RWPE2 (cell line): ENCODE measurements at regions not wholly inside any gene's neighbourhood (a gene's known extent, or its start where the extent isn't known, plus 50 kb on each side); places are given as distances from the start of the nearest gene placed in this dataset.

ENCODE experiments used
- ATAC-seq: fragments of 200-7000 bp; cut with Tn5 transposase; 3 replicates; pipeline ENCODE4 v1.9.1; 2021; ENCODE audit warnings: low read depth
- DNase-seq: peaks from one replicate; pipeline ENCODE4 v3.0.0-alpha.2; 2020; ENCODE audit warnings: low spot score
- H3K27ac ChIP-seq: fragments of 450-650 bp; 2 replicates; pipeline ENCODE4 v1.5.1; 2017; ENCODE audit warnings: mild to moderate bottlenecking; ENCODE audit not compliant: poor library complexity, severe bottlenecking
- H3K27me3 ChIP-seq: fragments of 250-450 bp; sonication (Bioruptor Pico); 2 replicates; pipeline ENCODE4 v1.5.1; 2021; ENCODE audit warnings: mild to moderate bottlenecking, moderate library complexity; ENCODE audit not compliant: insufficient read depth, poor library complexity, severe bottlenecking
- H3K36me3 ChIP-seq: fragments of 250-450 bp; sonication (Bioruptor Pico); 2 replicates; pipeline ENCODE4 v1.5.1; 2020; ENCODE audit warnings: low read depth, mild to moderate bottlenecking, moderate library complexity
- H3K4me1 ChIP-seq: fragments of 250-450 bp; sonication (Bioruptor Pico); 2 replicates; pipeline ENCODE4 v1.5.1; 2021; ENCODE audit warnings: mild to moderate bottlenecking, moderate library complexity; ENCODE audit not compliant: insufficient read depth, poor library complexity, severe bottlenecking
- H3K4me3 ChIP-seq: fragments of 250-450 bp; sonication (Bioruptor Pico); 2 replicates; pipeline ENCODE4 v1.5.1; 2021; ENCODE audit warnings: mild to moderate bottlenecking, moderate library complexity; ENCODE audit not compliant: severe bottlenecking
- H3K9me3 ChIP-seq: fragments of 250-450 bp; sonication (Bioruptor Pico); 2 replicates; pipeline ENCODE4 v1.5.1; 2021; ENCODE audit warnings: mild to moderate bottlenecking, moderate library complexity; ENCODE audit not compliant: severe bottlenecking
- TF ChIP-seq, protein P1 (sequence below): fragments of 450-650 bp; IDR thresholded peaks from one replicate; pipeline ENCODE4 v1.5.1; 2017; ENCODE audit warnings: mild to moderate bottlenecking, moderate library complexity; ENCODE audit not compliant: poor library complexity, severe bottlenecking

DNA sequence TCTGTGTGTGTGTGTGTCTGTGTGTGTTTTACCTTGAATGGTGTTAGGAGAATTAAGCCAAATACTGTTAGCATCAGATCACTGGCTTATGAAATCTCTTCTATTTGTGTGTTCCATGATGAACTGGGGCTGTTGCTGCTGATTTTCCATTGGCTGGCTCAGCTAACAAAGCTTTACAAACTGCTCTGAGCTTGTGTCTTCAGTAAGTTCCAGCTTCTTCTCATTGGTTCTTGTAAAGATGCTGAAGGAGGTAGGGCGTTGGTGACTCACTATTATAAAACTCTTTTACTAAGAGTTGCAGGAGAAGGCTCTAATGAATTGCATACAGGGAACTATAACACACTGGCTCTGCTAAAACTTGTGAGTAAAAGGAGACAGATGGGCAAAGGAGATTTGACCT, 136.4 kb upstream of the PRKCQ start:
- TF ChIP-seq, protein P1, sequence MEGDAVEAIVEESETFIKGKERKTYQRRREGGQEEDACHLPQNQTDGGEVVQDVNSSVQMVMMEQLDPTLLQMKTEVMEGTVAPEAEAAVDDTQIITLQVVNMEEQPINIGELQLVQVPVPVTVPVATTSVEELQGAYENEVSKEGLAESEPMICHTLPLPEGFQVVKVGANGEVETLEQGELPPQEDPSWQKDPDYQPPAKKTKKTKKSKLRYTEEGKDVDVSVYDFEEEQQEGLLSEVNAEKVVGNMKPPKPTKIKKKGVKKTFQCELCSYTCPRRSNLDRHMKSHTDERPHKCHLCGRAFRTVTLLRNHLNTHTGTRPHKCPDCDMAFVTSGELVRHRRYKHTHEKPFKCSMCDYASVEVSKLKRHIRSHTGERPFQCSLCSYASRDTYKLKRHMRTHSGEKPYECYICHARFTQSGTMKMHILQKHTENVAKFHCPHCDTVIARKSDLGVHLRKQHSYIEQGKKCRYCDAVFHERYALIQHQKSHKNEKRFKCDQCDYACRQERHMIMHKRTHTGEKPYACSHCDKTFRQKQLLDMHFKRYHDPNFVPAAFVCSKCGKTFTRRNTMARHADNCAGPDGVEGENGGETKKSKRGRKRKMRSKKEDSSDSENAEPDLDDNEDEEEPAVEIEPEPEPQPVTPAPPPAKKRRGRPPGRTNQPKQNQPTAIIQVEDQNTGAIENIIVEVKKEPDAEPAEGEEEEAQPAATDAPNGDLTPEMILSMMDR, result no peak
- no peak for ATAC-seq
- H3K27me3 ChIP-seq, result no peaks in the 10 kb centered on the region
- no peaks in the 10 kb centered on the region for H3K9me3 ChIP-seq
- no peak for DNase-seq
- H3K27ac ChIP-seq, result no peak overlapping the region
- peaks cover 5% of the 10 kb centered on the region for H3K4me1 ChIP-seq
- no peaks in the 10 kb centered on the region for H3K36me3 ChIP-seq
- no peak overlapping the region for H3K4me3 ChIP-seq

DNA sequence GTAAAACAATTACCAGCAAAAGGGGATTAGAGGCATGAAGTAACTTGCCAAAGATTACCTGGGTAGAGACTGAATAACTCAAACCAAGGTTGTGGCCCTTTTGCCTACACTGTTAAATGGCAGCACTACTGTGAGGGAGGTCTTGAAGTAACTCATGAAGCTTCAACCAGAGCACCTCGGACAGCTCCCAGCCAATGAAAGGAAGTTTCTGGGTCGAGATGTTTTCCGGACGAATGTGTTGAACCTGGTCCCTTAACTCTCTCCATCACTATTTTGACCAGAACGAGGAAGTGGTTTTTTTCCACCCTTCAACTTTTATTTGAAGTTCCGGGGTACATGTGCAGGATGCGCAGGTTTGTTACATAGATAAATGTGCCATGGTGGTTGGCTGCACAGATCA, 133.6 kb upstream of the PRKCQ start:
- no peaks in the 10 kb centered on the region for H3K9me3 ChIP-seq
- DNase-seq (no peak), ATAC-seq (no peak)
- TF ChIP-seq, protein P1, result no peak
- H3K36me3 ChIP-seq, result no peaks in the 10 kb centered on the region
- H3K27ac ChIP-seq, result no peak overlapping the region
- no peaks in the 10 kb centered on the region for H3K4me1 ChIP-seq
- no peaks in the 10 kb centered on the region for H3K27me3 ChIP-seq
- H3K4me3 ChIP-seq, result no peak overlapping the region

DNA sequence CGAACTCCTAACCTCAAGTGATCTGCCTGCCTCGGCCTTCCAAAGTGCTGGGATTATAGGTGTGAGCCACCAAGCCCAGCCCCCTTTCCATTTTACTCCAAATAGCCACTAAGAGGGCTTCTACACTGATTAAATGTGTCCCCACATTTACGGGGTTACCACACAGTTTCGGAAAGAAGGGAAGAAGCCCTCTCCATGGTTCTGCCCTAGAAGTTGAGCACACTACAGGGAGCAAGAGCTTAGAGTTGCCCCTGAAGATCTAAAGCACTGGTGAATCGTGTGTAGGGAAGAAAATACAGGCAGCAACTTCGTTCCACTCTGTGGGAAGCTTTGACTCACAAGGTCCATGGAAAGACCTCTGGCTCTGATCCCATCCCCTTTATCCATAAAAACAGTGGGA, 133.0 kb upstream of the PRKCQ start:
- TF ChIP-seq, protein P1, result no peak
- H3K4me1 ChIP-seq, result no peaks in the 10 kb centered on the region
- no peaks in the 10 kb centered on the region for H3K27me3 ChIP-seq
- ATAC-seq (no peak), DNase-seq (no peak)
- no peak overlapping the region for H3K27ac ChIP-seq
- H3K4me3 ChIP-seq, result no peak overlapping the region
- H3K36me3 ChIP-seq, result no peaks in the 10 kb centered on the region
- H3K9me3 ChIP-seq, result no peaks in the 10 kb centered on the region

GRCh38 chr10:6711881-6712280, 131.8 kb upstream of the PRKCQ start:
- TF ChIP-seq, protein P1, result no peak
- Histone ChIP-seq H3K4me3 (no peak overlapping the region), H3K27ac (no peak overlapping the region), H3K4me1 (no peaks in the 10 kb centered on the region), H3K27me3 (no peaks in the 10 kb centered on the region), H3K36me3 (no peaks in the 10 kb centered on the region), H3K9me3 (no peaks in the 10 kb centered on the region)
- ATAC-seq (no peak), DNase-seq (no peak)

DNA sequence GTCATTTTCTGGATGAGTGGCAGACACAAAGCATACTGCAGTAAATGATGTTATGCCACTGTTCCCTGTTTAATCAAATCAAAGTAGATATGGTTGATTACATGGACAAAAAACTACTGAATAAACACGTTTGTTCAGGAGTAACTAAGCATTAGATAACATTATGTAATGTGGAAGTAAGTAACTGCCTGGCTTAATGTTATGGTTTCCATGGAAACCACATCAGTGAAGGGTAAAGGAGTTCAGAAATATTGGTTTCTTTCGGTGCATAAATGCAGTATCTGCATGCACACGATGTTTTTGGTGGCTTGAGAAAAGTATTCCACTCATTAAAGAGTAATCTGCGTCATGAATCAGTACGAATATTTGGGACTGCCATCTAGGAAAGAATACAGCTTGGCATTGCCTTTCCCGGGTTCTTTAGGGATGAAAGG, 131.3 kb upstream of the PRKCQ start:
- Histone ChIP-seq H3K27ac (no peak overlapping the region), H3K36me3 (no peaks in the 10 kb centered on the region)

More for the DNA sequence above, 131.3 kb upstream of the PRKCQ start:
- Histone ChIP-seq H3K4me1 (no peaks in the 10 kb centered on the region), H3K9me3 (no peaks in the 10 kb centered on the region), H3K27me3 (no peaks in the 10 kb centered on the region), H3K4me3 (no peak overlapping the region)
- TF ChIP-seq, protein P1, result no peak
- DNase-seq (no peak), ATAC-seq (no peak)
